ENCODE measurements at regions not wholly inside any gene's neighbourhood (a gene's known extent, or its start where the extent isn't known, plus 50 kb on each side); places are given as distances from the start of the nearest gene placed in this dataset.

DNA sequence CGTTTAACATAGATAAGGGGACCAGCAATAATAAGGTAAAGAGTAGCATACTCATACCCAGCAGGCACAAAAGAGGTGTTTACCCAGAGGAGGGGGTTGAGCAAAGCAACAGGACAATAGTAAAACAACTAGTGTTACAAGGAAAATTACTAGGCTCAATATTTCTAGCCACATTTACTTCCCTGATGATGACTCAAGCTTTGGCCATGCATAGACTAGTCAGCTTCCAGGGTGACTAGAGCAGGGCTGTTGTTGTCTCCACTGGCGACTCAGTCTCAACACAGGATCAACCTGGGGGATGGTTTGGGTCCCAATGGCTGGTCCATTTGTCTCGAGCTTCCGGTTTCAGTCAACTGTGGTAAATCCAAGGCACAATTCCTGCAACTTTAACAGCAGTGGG lies 217.7 kb upstream of the KCND2 start:
- TF ChIP-seq, protein P1, sequence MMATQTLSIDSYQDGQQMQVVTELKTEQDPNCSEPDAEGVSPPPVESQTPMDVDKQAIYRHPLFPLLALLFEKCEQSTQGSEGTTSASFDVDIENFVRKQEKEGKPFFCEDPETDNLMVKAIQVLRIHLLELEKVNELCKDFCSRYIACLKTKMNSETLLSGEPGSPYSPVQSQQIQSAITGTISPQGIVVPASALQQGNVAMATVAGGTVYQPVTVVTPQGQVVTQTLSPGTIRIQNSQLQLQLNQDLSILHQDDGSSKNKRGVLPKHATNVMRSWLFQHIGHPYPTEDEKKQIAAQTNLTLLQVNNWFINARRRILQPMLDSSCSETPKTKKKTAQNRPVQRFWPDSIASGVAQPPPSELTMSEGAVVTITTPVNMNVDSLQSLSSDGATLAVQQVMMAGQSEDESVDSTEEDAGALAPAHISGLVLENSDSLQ (IDR thresholded peaks at IDR 0.05): no peak
- TF ChIP-seq ZNF384 (IDR thresholded peaks at IDR 0.05) (no peak), FOXK2 (IDR thresholded peaks at IDR 0.05) (no peak)
